ENCODE measurements at regions not wholly inside any gene's neighbourhood (a gene's known extent, or its start where the extent isn't known, plus 50 kb on each side); places are given as distances from the start of the nearest gene placed in this dataset.

GRCh38 chr20:10745790-10746189 lies 72.0 kb upstream of the JAG1 start:
- TF ChIP-seq CTCF (IDR thresholded peaks at IDR 0.05; ENCODE audit: poor library complexity, severe bottlenecking) (no peak), SMC3 (conservative IDR thresholded peaks at IDR 0.05; ENCODE audit: poor library complexity) (no peak), MXI1 (conservative IDR thresholded peaks at IDR 0.05; ENCODE audit: poor library complexity, severe bottlenecking) (no peak), TAF1 (IDR thresholded peaks at IDR 0.05; ENCODE audit: low read depth) (no peak), POLR2AphosphoS5 (IDR thresholded peaks at IDR 0.05) (no peak), EZH2 (IDR thresholded peaks at IDR 0.05; ENCODE audit: borderline replicate concordance, insufficient read depth, low read length, poor library complexity, severe bottlenecking) (no peak), RAD21 (conservative IDR thresholded peaks at IDR 0.05) (no peak), REST (IDR thresholded peaks at IDR 0.05; ENCODE audit: borderline replicate concordance) (no peak), EP300 (conservative IDR thresholded peaks at IDR 0.05; ENCODE audit: poor library complexity, severe bottlenecking) (no peak)
- no peak overlapping the region for H3K27ac ChIP-seq (ENCODE audit: low read length)

DNA sequence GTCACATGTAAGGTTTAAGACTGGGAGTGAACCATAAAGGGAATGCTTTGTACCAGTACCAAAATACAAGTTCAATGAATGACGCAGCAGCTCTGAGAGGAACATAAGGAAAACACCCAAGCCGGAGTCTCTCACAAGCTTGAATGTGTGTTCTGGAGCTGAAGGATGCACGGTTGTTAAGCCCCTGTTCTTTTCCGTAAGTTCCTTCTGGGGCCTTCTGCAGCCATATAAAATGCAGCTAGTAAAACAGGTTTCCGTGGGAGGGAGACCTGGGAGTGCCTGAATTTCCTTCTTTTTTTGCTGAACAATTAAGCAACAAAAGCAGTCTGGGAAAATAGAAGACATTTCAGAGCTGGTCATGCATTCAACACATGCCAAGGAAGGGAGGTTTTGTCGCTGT lies 73.2 kb upstream of the JAG1 start:
- H3K27ac ChIP-seq (ENCODE audit: low read length), result no peak overlapping the region
- TF ChIP-seq CTCF (IDR thresholded peaks at IDR 0.05; ENCODE audit: poor library complexity, severe bottlenecking) (no peak), POLR2AphosphoS5 (IDR thresholded peaks at IDR 0.05) (no peak), RAD21 (conservative IDR thresholded peaks at IDR 0.05) (no peak), EZH2 (IDR thresholded peaks at IDR 0.05; ENCODE audit: borderline replicate concordance, insufficient read depth, low read length, poor library complexity, severe bottlenecking) (no peak), REST (IDR thresholded peaks at IDR 0.05; ENCODE audit: borderline replicate concordance) (no peak), TAF1 (IDR thresholded peaks at IDR 0.05; ENCODE audit: low read depth) (no peak), SMC3 (conservative IDR thresholded peaks at IDR 0.05; ENCODE audit: poor library complexity) (no peak), MXI1 (conservative IDR thresholded peaks at IDR 0.05; ENCODE audit: poor library complexity, severe bottlenecking) (no peak)
- H3K9me3 ChIP-seq (ENCODE audit: low read length), result no peaks in the 10 kb centered on the region
- no peaks in the 10 kb centered on the region for H3F3A ChIP-seq (ENCODE audit: insufficient read depth, low read length, poor library complexity, severe bottlenecking)
- H3K79me2 ChIP-seq (replicated peaks; ENCODE audit: insufficient read depth, low read length), result no peaks in the 10 kb centered on the region
- H3K4me3 ChIP-seq (ENCODE audit: low read length), result no peak overlapping the region
- no peaks in the 10 kb centered on the region for H3K27me3 ChIP-seq (ENCODE audit: insufficient read depth, low read depth, low read length)
- no peak overlapping the region for H3K9ac ChIP-seq (ENCODE audit: low read length)
- no peaks in the 10 kb centered on the region for H4K20me1 ChIP-seq (ENCODE audit: insufficient read depth)
- H3K9me2 ChIP-seq (ENCODE audit: insufficient read depth, low read length), result no peaks in the 10 kb centered on the region
- no peak overlapping the region for H2AFZ ChIP-seq (ENCODE audit: low read depth, low read length)
- H3K4me2 ChIP-seq (ENCODE audit: low read length), result no peak overlapping the region
- no peaks in the 10 kb centered on the region for H3K36me3 ChIP-seq (ENCODE audit: insufficient read depth, low read length)

More at GRCh38 chr20:10745790-10746189, 72.0 kb upstream of the JAG1 start:
- Histone ChIP-seq H3F3A (ENCODE audit: insufficient read depth, low read length, poor library complexity, severe bottlenecking) (no peaks in the 10 kb centered on the region), H3K9me2 (ENCODE audit: insufficient read depth, low read length) (no peaks in the 10 kb centered on the region), H2AFZ (ENCODE audit: low read depth, low read length) (no peak overlapping the region), H3K27me3 (ENCODE audit: insufficient read depth, low read depth, low read length) (no peaks in the 10 kb centered on the region), H3K79me2 (replicated peaks; ENCODE audit: insufficient read depth, low read length) (no peaks in the 10 kb centered on the region), H3K36me3 (ENCODE audit: insufficient read depth, low read length) (no peaks in the 10 kb centered on the region), H3K4me3 (ENCODE audit: low read length) (no peak overlapping the region), H3K9ac (ENCODE audit: low read length) (no peak overlapping the region), H3K9me3 (ENCODE audit: low read length) (no peaks in the 10 kb centered on the region), H3K4me2 (ENCODE audit: low read length) (no peak overlapping the region), H4K20me1 (ENCODE audit: insufficient read depth) (no peaks in the 10 kb centered on the region)

Measured in neural cell (in vitro differentiated cells).